Kidney (tissue), 13 donors: ENCODE measurements at regions not wholly inside any gene's neighbourhood (a gene's known extent, or its start where the extent isn't known, plus 50 kb on each side); places are given as distances from the start of the nearest gene placed in this dataset.

Source experiments
- DNase-seq, 5 donors: peaks; one replicate each; pipeline ENCODE4 v3.0.0-alpha.2; 2013 to 2020
- FAIRE-seq: peaks from 2 replicates; lab custom pipeline; 2012; peaks lifted over from hg19 to GRCh38; lab: Jason Lieb, UNC
- H3K27ac ChIP-seq, 2 donors: one replicate each; pipeline ENCODE4 v1.7.0; 2013; ENCODE audit warnings: low read depth in 2 of 2, low read length in 2 of 2, inconsistent platforms in 1 of 2
- H3K27me3 ChIP-seq: one replicate; pipeline ENCODE4 v1.7.1; 2013; ENCODE audit warnings: low read length, inconsistent platforms; ENCODE audit not compliant: control insufficient read depth, insufficient read depth
- H3K36me3 ChIP-seq, 3 donors: one replicate each; pipeline versions ENCODE4 v1.7.0 to v1.7.1; 2013; ENCODE audit warnings: low read length in 3 of 3, control low read depth in 1 of 3, inconsistent platforms in 1 of 3; ENCODE audit not compliant: insufficient read depth in 3 of 3, control insufficient read depth in 2 of 3
- H3K4me1 ChIP-seq, 3 donors: one replicate each; pipeline versions ENCODE4 v1.7.0 to v1.7.1; 2013; ENCODE audit warnings: low read length in 3 of 3, inconsistent platforms in 1 of 3, low read depth in 1 of 3; ENCODE audit not compliant: control insufficient read depth in 2 of 3, insufficient read depth in 2 of 3
- H3K4me3 ChIP-seq, 3 donors: one replicate each; pipeline versions ENCODE4 v1.7.0 to v1.8.1; 2013; ENCODE audit warnings: low read length in 3 of 3, control low read depth in 1 of 3, inconsistent platforms in 1 of 3
- H3K9ac ChIP-seq, 3 donors: one replicate each; pipeline versions ENCODE4 v1.7.0 to v1.7.1; 2013; ENCODE audit warnings: low read length in 3 of 3, control low read depth in 1 of 3, inconsistent platforms in 1 of 3
- H3K9me3 ChIP-seq, 3 donors: one replicate each; pipeline versions ENCODE4 v1.7.0 to v1.7.1; 2013; ENCODE audit warnings: low read length in 3 of 3, control low read depth in 1 of 3, inconsistent platforms in 1 of 3; ENCODE audit not compliant: control insufficient read depth in 2 of 3, insufficient read depth in 1 of 3
- CTCF ChIP-seq: IDR thresholded peaks from 3 replicates; pipeline ENCODE4 v1.5.1; 2012; ENCODE audit warnings: mild to moderate bottlenecking, moderate library complexity, borderline replicate concordance; ENCODE audit not compliant: insufficient read depth; ENCODE audit errors: extremely low read depth
- intact Hi-C: fragments of 100-400 bp; cut with DNase I; formaldehyde crosslinking; loops from one replicate; pipeline ENCODE4 v1.11.1; 2022
- donor health status: control.
- donor health status: control.
- donor health status: control.
- donor health status: control.
- donor health status: control.
- donor health status: DM: yes; HTN: yes; CAD: no.
- donor health status: Normal renal cell carcinoma (clear cell type).

- H3K4me3 ChIP-seq, result no peak overlapping the region
- DNase-seq, result no peak
- no peaks in the 10 kb centered on the region for H3K27me3 ChIP-seq
- no peak for TF ChIP-seq CTCF
- H3K4me1 ChIP-seq, result no peaks in the 10 kb centered on the region
- intact Hi-C loops, result no loop called here
- H3K9ac ChIP-seq, result no peak overlapping the region
- H3K36me3 ChIP-seq, result no peaks in the 10 kb centered on the region
- no peak for FAIRE-seq
- no peaks in the 10 kb centered on the region for H3K9me3 ChIP-seq
- no peak overlapping the region for H3K27ac ChIP-seq
Measured at GRCh38 chr7:81218480-81219106, 299.7 kb upstream of the SEMA3C start.

GRCh38 chr7:81213394-81213793 lies 294.5 kb upstream of the SEMA3C start:
- Histone ChIP-seq H3K27me3 (no peaks in the 10 kb centered on the region), H3K4me1 (no peaks in the 10 kb centered on the region), H3K36me3 (no peaks in the 10 kb centered on the region), H3K27ac (no peak overlapping the region), H3K9ac (no peak overlapping the region), H3K9me3 (no peaks in the 10 kb centered on the region), H3K4me3 (no peak overlapping the region)
- DNase-seq (no peak), FAIRE-seq (no peak)
- intact Hi-C loops, result no loop called here
- TF ChIP-seq CTCF, result no peak

- Histone ChIP-seq H3K36me3 (no peaks in the 10 kb centered on the region), H3K27me3 (no peaks in the 10 kb centered on the region), H3K27ac (no peak overlapping the region), H3K4me1 (no peaks in the 10 kb centered on the region), H3K9ac (no peak overlapping the region), H3K4me3 (no peak overlapping the region), H3K9me3 (no peaks in the 10 kb centered on the region)
- no peak for TF ChIP-seq CTCF
- DNase-seq, result no peak
- FAIRE-seq, result no peak
- intact Hi-C loops, result no loop called here
Measured at GRCh38 chr7:81211934-81212320, 293.1 kb upstream of the SEMA3C start.
